ENCODE measurements at regions not wholly inside any gene's neighbourhood (a gene's known extent, or its start where the extent isn't known, plus 50 kb on each side); places are given as distances from the start of the nearest gene placed in this dataset.
"Not testable (repeated sequence)": the region's sequence is repeated elsewhere in the genome, so short reads cannot be mapped to it uniquely, and the experiment has no call there.

- DNase-seq, result no peak
Observed at GRCh38 chr2:235413064-235413463, 80.8 kb upstream of the AGAP1 start.

GRCh38 chr2:235414422-235414821, 79.4 kb upstream of the AGAP1 start:
- no peak for DNase-seq

- no peak for DNase-seq
Observed at GRCh38 chr2:235416858-235417499, 76.9 kb upstream of the AGAP1 start.

- no peak for DNase-seq
Observed at GRCh38 chr2:235418918-235419317, 74.9 kb upstream of the AGAP1 start.

GRCh38 chr2:235419996-235420395, 73.8 kb upstream of the AGAP1 start:
- DNase-seq, result no peak

GRCh38 chr2:235421618-235422017, 72.2 kb upstream of the AGAP1 start:
- DNase-seq, result no peak

GRCh38 chr2:235430366-235431083, 63.3 kb upstream of the AGAP1 start:
- no peak for DNase-seq

- peak; percentile 37 for DNase-seq
Observed at GRCh38 chr2:235432741-235433520, 60.9 kb upstream of the AGAP1 start.

GRCh38 chr2:235433860-235434259, 60.0 kb upstream of the AGAP1 start:
- peak; percentile 43 for DNase-seq

- DNase-seq, result no peak
Observed at GRCh38 chr2:235439959-235440662, 53.7 kb upstream of the AGAP1 start.

GRCh38 chr2:235443580-235443979, 50.3 kb upstream of the AGAP1 start:
- DNase-seq, result not testable (repeated sequence)

All from right hindlimb (tissue), 1 donor.